GM12892 (cell line): ENCODE measurements at regions not wholly inside any gene's neighbourhood (a gene's known extent, or its start where the extent isn't known, plus 50 kb on each side); places are given as distances from the start of the nearest gene placed in this dataset.

Source experiments
- DNase-seq: peaks from one replicate; pipeline ENCODE4 v3.0.0; 2011; ENCODE audit not compliant: insufficient read length
- FAIRE-seq: peaks from 2 replicates; lab custom pipeline; 2011; peaks lifted over from hg19 to GRCh38; lab: Jason Lieb, UNC
- POLR2A ChIP-seq: IDR thresholded peaks from 2 replicates; pipeline ENCODE4 v1.6.1; 2011; ENCODE audit warnings: low read depth, low read length, control low read depth
- POLR2AphosphoS5 ChIP-seq: IDR thresholded peaks from 2 replicates; pipeline ENCODE4 v1.6.1; 2011; ENCODE audit warnings: low read depth, low read length, control low read depth
- TAF1 ChIP-seq: IDR thresholded peaks from 2 replicates; pipeline ENCODE4 v1.6.1; 2011; ENCODE audit warnings: low read depth, mild to moderate bottlenecking, control low read depth, low read length, borderline replicate concordance

GRCh38 chr6:155693573-155694418, 238.2 kb upstream of the NOX3 start:
- DNase-seq (no peak), FAIRE-seq (no peak)
- TF ChIP-seq POLR2A = no peak
- no peak for TF ChIP-seq POLR2AphosphoS5
- no peak for TF ChIP-seq TAF1

- TF ChIP-seq POLR2AphosphoS5 (no peak), POLR2A (no peak), TAF1 (no peak)
- FAIRE-seq (no peak), DNase-seq (no peak)
Observed at GRCh38 chr6:155690820-155691219, 235.2 kb upstream of the NOX3 start.

- no peak for DNase-seq
- no peak for TF ChIP-seq POLR2A
- no peak for TF ChIP-seq TAF1
- TF ChIP-seq POLR2AphosphoS5 = no peak
- FAIRE-seq = no peak
Observed at GRCh38 chr6:155687645-155688044, 232.0 kb upstream of the NOX3 start.

- DNase-seq (no peak), FAIRE-seq (no peak)
- TF ChIP-seq POLR2AphosphoS5 = no peak
- no peak for TF ChIP-seq TAF1
- TF ChIP-seq POLR2A = no peak
Observed at GRCh38 chr6:155684416-155685196, 229.0 kb upstream of the NOX3 start.

- FAIRE-seq = no peak
- no peak for TF ChIP-seq TAF1
- no peak for TF ChIP-seq POLR2A
- no peak for TF ChIP-seq POLR2AphosphoS5
- DNase-seq = no peak
Observed at GRCh38 chr6:155678361-155678760, 222.7 kb upstream of the NOX3 start.

DNA sequence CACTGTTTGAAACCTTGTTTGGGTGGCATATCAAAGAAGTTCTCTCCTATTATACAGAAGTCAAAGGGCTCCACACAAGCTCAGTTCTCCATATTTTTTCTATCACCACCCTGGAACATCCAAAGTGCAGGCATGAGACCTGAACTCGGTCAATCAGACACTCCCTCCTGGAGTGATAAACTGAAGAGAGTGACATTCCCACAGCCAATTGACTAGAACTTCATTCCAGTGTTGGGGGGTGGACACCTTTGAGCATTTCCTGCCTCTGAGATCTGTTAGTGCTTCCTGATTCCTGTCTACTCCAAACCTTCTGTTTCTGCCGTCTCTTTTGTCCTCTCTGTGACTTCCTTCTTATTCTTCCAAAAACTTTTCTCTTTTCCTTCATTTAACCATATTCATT, 220.7 kb upstream of the NOX3 start:
- TF ChIP-seq TAF1 = no peak
- TF ChIP-seq POLR2AphosphoS5 = no peak
- TF ChIP-seq POLR2A = no peak
- DNase-seq (no peak), FAIRE-seq (no peak)

DNA sequence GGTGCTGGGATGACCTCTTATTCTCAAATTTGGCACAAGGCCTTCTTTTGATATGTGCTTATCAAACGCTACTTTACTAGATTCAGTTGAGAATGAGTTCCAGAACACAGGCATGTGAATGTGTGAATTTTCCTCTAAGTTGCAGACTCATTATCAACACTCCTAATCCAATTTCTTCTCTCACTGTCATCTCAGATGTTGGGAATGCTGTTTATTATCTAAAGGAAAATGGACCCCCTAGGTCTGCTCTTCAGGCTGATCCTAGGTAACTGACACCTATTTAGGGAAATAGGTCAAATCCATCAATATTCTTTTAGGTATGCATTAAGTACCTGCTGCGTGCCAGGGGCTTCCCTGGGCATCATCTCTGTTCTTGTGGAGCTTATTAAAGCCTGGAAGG, 215.0 kb upstream of the NOX3 start:
- FAIRE-seq (no peak), DNase-seq (no peak)
- TF ChIP-seq POLR2A (no peak), TAF1 (no peak), POLR2AphosphoS5 (no peak)

- TF ChIP-seq TAF1 (no peak), POLR2AphosphoS5 (no peak), POLR2A (no peak)
- DNase-seq = no peak
- no peak for FAIRE-seq
Observed at GRCh38 chr6:155660251-155660977, 204.8 kb upstream of the NOX3 start.

DNA sequence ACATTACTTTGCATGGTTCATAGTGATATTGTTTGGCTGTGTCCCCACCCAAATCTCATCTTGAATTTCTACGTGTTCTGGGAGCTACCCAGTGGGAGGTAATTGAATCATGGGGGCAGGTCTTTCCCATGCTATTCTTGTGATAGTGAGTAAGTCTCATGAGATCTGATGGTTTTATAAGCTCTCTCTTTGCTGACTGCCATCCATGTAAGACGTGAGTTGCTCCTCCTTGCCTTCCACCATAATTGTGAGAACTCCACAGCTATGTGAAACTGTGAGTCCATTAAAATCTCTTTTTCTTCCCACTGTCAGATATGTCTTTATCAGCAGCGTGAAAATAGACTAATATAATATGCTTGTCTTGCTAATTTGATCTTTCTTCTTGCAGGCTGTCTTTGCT, 200.4 kb upstream of the NOX3 start:
- no peak for DNase-seq
- FAIRE-seq = no peak
- TF ChIP-seq POLR2A = no peak
- TF ChIP-seq POLR2AphosphoS5 = no peak
- no peak for TF ChIP-seq TAF1

DNA sequence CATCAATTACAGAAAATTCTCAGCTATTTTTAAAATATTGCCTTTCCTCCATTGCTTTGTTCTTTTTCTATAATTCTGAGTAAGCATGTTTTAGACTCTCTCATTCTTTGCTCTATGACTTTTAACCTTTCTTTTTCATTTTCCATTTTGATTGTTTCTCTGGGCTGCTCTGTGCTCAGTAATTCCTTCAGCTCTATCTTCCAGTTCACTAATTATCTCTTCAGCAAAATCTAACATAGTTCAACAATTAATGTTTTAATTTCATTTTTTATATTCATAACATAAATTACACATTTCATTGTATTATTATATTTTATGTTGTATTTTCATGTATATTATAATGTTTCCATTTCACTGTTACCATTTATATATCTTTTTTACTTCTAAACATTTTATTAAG, 198.8 kb upstream of the NOX3 start:
- TF ChIP-seq POLR2AphosphoS5 (no peak), POLR2A (no peak), TAF1 (no peak)
- DNase-seq = no peak
- no peak for FAIRE-seq

DNA sequence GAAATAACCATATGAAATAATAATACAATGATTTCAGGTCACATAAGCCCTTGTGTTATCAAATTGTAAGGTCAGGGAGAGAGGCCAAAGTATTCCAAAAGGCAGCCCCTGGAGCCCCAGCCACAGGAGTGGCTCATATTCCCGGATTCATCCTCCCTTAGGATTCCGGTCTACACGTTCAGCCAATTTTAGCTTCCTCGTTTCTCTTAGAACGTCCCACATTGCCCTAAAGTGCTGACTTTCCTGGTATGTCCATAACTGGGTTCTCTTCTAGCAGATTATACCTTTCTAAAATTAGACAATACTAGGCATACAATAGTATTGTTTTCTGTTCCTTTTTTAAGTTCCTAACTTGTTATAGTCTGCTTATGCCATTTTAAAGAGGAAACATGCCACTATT, 192.7 kb upstream of the NOX3 start:
- FAIRE-seq (no peak), DNase-seq (no peak)
- TF ChIP-seq POLR2AphosphoS5 = no peak
- TF ChIP-seq POLR2A = no peak
- no peak for TF ChIP-seq TAF1
